ENCODE measurements at regions not wholly inside any gene's neighbourhood (a gene's known extent, or its start where the extent isn't known, plus 50 kb on each side); places are given as distances from the start of the nearest gene placed in this dataset.

DNA sequence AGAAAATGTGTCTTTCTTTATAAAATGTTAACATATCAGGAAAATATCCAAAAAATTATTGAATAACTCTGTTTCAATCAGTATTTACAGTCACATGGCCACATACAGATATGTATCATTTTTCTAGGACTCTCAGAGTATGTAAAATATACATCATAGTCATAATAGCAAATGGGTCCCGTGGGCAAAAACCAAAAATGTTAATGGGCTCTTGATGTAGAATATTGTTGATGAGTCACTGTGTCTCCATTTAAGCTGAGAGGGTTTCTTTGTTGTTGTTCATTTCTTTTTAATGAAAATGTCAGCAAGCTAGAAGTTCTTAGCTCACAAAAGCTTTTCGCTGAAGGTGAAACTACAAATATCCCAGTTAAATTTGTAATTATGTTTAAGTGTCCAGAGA is 1713.1 kb upstream of the PCDH20 start:
- ATAC-seq: no peak
- no peaks in the 10 kb centered on the region for H3K36me3 ChIP-seq
- H3K4me1 ChIP-seq: no peaks in the 10 kb centered on the region
- no peak for DNase-seq
- no peaks in the 10 kb centered on the region for H3K9me3 ChIP-seq
- no peak overlapping the region for H3K4me3 ChIP-seq
- TF ChIP-seq, protein P1, sequence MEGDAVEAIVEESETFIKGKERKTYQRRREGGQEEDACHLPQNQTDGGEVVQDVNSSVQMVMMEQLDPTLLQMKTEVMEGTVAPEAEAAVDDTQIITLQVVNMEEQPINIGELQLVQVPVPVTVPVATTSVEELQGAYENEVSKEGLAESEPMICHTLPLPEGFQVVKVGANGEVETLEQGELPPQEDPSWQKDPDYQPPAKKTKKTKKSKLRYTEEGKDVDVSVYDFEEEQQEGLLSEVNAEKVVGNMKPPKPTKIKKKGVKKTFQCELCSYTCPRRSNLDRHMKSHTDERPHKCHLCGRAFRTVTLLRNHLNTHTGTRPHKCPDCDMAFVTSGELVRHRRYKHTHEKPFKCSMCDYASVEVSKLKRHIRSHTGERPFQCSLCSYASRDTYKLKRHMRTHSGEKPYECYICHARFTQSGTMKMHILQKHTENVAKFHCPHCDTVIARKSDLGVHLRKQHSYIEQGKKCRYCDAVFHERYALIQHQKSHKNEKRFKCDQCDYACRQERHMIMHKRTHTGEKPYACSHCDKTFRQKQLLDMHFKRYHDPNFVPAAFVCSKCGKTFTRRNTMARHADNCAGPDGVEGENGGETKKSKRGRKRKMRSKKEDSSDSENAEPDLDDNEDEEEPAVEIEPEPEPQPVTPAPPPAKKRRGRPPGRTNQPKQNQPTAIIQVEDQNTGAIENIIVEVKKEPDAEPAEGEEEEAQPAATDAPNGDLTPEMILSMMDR (IDR thresholded peaks at IDR 0.05): no peak
- H3K27me3 ChIP-seq (ENCODE audit: low read depth): no peaks in the 10 kb centered on the region
- intact Hi-C loops (cut with DNase I): no loop called here
- no peak overlapping the region for H3K27ac ChIP-seq

DNA sequence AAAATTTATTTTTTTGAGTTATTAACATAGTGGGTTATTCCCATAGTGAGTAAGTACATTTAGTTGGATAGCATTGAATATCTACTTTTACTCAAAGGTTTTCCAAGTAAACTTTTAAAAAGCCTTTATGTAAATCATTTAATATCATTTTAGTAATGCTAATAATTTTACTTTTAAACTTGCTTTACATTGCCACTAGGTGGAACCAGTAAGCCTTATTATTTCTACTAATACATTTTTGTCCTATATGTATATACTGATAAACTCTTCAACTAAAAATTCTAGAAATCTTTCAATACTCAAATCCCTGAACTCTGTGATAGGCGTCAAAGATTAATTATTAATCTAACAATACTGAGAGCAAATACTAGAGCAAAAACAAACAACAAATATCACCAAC is 1709.2 kb upstream of the PCDH20 start:
- DNase-seq (no peak), ATAC-seq (no peak)
- intact Hi-C loops (cut with DNase I): no loop called here
- no peaks in the 10 kb centered on the region for H3K36me3 ChIP-seq
- H3K4me1 ChIP-seq: no peaks in the 10 kb centered on the region
- no peaks in the 10 kb centered on the region for H3K9me3 ChIP-seq
- H3K27ac ChIP-seq: no peak overlapping the region
- no peak overlapping the region for H3K4me3 ChIP-seq
- no peaks in the 10 kb centered on the region for H3K27me3 ChIP-seq (ENCODE audit: low read depth)
- TF ChIP-seq, protein P1 (IDR thresholded peaks at IDR 0.05): no peak

DNA sequence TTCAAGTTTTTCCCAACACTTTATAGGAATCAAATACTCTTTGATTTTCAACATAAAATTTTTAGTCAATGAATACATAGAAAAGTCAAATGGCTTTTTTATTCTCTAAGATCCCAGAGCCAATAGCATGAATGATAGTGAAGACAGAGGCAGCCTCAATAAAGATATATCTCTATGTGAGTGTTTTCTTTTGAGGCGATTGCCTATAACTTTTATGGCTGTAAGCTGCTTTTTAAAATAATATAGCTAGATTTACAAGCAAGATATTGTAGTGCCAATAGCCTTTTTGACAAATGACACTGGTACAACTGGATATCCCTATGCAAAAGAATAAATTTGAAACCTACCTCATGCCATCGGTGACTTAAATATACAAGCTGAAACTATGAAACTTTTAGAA is 1705.2 kb upstream of the PCDH20 start:
- no peaks in the 10 kb centered on the region for H3K9me3 ChIP-seq
- DNase-seq (no peak), ATAC-seq (no peak)
- H3K4me3 ChIP-seq: no peak overlapping the region
- TF ChIP-seq, protein P1 (IDR thresholded peaks at IDR 0.05): no peak
- intact Hi-C loops (cut with DNase I): no loop called here
- no peak overlapping the region for H3K27ac ChIP-seq
- H3K4me1 ChIP-seq: no peaks in the 10 kb centered on the region
- H3K27me3 ChIP-seq (ENCODE audit: low read depth): no peaks in the 10 kb centered on the region
- no peaks in the 10 kb centered on the region for H3K36me3 ChIP-seq

DNA sequence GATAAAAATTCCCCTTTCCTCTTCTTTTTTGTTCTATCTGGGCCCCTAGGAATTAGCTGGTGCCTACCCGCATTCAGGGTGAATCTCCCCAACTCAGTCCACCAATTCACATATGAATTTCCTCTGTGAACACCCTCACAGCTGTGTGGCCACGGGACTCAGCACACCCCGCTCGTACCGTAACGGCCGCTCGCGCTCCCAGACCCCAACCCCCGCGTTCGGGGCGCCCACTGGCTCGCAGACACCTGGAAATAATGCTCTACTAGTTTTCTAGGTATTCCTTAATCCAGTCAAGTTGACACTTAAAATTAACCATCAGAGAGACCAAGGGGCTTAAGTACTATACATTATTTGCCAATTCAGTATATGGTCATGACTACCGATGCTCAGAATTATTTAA is 1702.1 kb upstream of the PCDH20 start:
- intact Hi-C loops (cut with DNase I): no loop called here
- Histone ChIP-seq H3K27ac (no peak overlapping the region), H3K9me3 (no peaks in the 10 kb centered on the region), H3K36me3 (no peaks in the 10 kb centered on the region), H3K4me3 (no peak overlapping the region), H3K4me1 (no peaks in the 10 kb centered on the region), H3K27me3 (ENCODE audit: low read depth) (no peaks in the 10 kb centered on the region)
- ATAC-seq: no peak
- TF ChIP-seq, protein P1 (IDR thresholded peaks at IDR 0.05): no peak
- DNase-seq: no peak

DNA sequence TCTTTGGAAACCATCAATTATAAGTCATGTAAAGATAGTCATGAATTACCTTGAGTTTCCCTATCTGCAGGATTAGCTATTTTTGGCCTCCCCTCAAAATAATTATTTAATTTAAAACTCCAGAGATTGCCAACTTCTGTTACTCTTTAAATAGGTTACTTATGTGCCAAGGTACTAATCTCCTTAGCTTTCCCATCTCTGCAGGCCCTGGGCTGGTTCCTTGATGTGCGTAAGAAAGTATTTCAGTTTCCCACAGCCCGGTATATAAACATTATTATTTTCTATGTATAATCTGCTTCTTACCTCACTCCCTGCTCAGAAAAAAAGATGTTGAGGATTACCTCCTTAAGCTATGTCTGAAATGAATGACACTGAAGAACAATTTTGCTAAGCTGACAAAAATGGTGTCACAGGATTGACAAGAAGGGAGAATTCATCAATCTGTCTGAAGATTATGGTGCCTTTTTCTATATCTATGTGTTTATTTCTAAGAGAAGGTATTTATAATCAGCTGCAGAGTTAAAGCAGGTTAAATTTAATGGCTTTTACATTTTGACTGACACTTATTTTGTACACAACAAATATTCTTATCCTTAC is 1697.2 kb upstream of the PCDH20 start:
- no peak for DNase-seq
- Histone ChIP-seq H3K27me3 (ENCODE audit: low read depth) (no peaks in the 10 kb centered on the region), H3K36me3 (no peaks in the 10 kb centered on the region), H3K9me3 (no peaks in the 10 kb centered on the region), H3K27ac (no peak overlapping the region), H3K4me1 (no peaks in the 10 kb centered on the region), H3K4me3 (no peak overlapping the region)
- TF ChIP-seq, protein P1 (IDR thresholded peaks at IDR 0.05): no peak
- no peak for ATAC-seq
- intact Hi-C loops (cut with DNase I): no loop called here

DNA sequence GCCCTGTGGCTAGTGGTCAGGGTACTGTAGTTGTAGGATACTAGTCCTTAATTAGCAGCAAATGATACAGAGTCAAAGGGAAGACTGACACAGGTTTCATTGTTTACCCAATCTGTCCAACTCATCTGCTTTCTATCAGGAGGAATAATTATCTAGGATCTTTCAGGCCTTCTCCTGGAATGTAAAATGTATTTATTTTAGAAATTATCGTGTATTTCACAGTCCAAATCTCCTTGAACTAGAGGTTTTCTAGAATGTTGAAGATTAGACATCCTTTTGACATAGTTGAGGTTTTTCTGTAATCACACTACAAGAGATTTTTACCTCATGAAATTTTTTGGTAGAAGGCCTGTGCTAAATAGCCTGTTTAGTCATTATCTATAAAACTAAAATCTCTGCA is 1694.8 kb upstream of the PCDH20 start:
- H3K27me3 ChIP-seq (ENCODE audit: low read depth): no peaks in the 10 kb centered on the region
- TF ChIP-seq, protein P1 (IDR thresholded peaks at IDR 0.05): no peak
- DNase-seq (no peak), ATAC-seq (no peak)
- no peaks in the 10 kb centered on the region for H3K36me3 ChIP-seq
- intact Hi-C loops (cut with DNase I): no loop called here
- no peaks in the 10 kb centered on the region for H3K9me3 ChIP-seq
- no peak overlapping the region for H3K4me3 ChIP-seq
- H3K4me1 ChIP-seq: no peaks in the 10 kb centered on the region
- H3K27ac ChIP-seq: no peak overlapping the region

Data from lower lobe of right lung (tissue), 2 donors.